T-cell (primary cell): ENCODE measurements at regions not wholly inside any gene's neighbourhood (a gene's known extent, or its start where the extent isn't known, plus 50 kb on each side); places are given as distances from the start of the nearest gene placed in this dataset.

Experiments used
- ATAC-seq, 4 experiments: fragments of 200-7000 bp in 3 of 4; fragments of 150-1000 bp in 1 of 4; cut with Tn5 transposase; replicated peaks in 1 of 4; 1 replicate in 3 of 4; 2 replicates in 1 of 4; pipeline ENCODE4 v1.10.0; 2021; ENCODE audit warnings: moderate library complexity in 3 of 4, mild to moderate bottlenecking in 2 of 4, moderate number of reproducible peaks in 1 of 4
- CTCF ChIA-PET, 2 donors: fragments of 300-600 bp; sonication (Branson Sonifier 250); formaldehyde crosslinking; loops; one replicate each; lab custom pipeline; 2022; ENCODE audit warnings: antibody characterized with exemption in 2 of 2; lab: Charles Lee
- POLR2A ChIA-PET, 2 donors: fragments of 300-600 bp; sonication (Branson Sonifier 250); formaldehyde crosslinking; loops; one replicate each; lab custom pipeline; 2022; ENCODE audit warnings: antibody characterized with exemption in 2 of 2; lab: Charles Lee
- DNase-seq, 35 experiments: peaks; one replicate each; pipeline versions ENCODE4 v3.0.0 to v3.0.0-alpha.2; 2013 to 2023
- H3K27ac ChIP-seq: one replicate; pipeline ENCODE4 v1.5.1; 2013; ENCODE audit warnings: low read length
- H3K27me3 ChIP-seq, 2 experiments: replicated peaks in 1 of 2; 1 replicate in 1 of 2; 2 replicates in 1 of 2; pipeline versions ENCODE4 v1.6.1 to v1.7.0; 2013; ENCODE audit warnings: low read length in 1 of 2, mixed read lengths in 1 of 2; ENCODE audit not compliant: control insufficient read depth in 2 of 2, insufficient read depth in 2 of 2; ENCODE audit errors: extremely low read depth in 1 of 2
- H3K36me3 ChIP-seq, 2 donors: 1 replicate in 1 of 2; 2 replicates in 1 of 2; pipeline versions ENCODE4 v1.6.1 to v1.7.0; 2013; ENCODE audit warnings: low read length in 1 of 2; ENCODE audit not compliant: control insufficient read depth in 2 of 2, insufficient read depth in 1 of 2; ENCODE audit errors: extremely low read depth in 1 of 2
- H3K4me1 ChIP-seq, 2 experiments: 1 replicate in 1 of 2; 2 replicates in 1 of 2; pipeline versions ENCODE4 v1.6.1 to v1.7.0; 2013; ENCODE audit warnings: low read length in 2 of 2, mixed read lengths in 1 of 2; ENCODE audit not compliant: insufficient read depth in 2 of 2, control insufficient read depth in 1 of 2; ENCODE audit errors: extremely low read depth in 1 of 2
- H3K4me3 ChIP-seq, 2 donors: 1 replicate in 1 of 2; 2 replicates in 1 of 2; pipeline versions ENCODE4 v1.5.1 to v1.7.0; 2013; ENCODE audit warnings: mild to moderate bottlenecking in 2 of 2, low read length in 1 of 2, moderate library complexity in 1 of 2; ENCODE audit not compliant: control insufficient read depth in 1 of 2; ENCODE audit errors: extremely low read depth in 1 of 2
- H3K9me3 ChIP-seq: 2 replicates; pipeline ENCODE4 v1.7.0; 2013
- H3K27ac Mint-ChIP-seq, 2 donors: one replicate each; pipeline ENCODE4 v1.8.0; 2020 to 2021; ENCODE audit warnings: mild to moderate bottlenecking in 2 of 2, mixed read lengths in 2 of 2
- H3K27me3 Mint-ChIP-seq, 2 donors: one replicate each; pipeline ENCODE4 v1.8.0; 2021 to 2022; ENCODE audit warnings: mixed read lengths in 2 of 2
- H3K36me3 Mint-ChIP-seq: one replicate; pipeline ENCODE4 v1.8.0; 2021; ENCODE audit warnings: mixed read lengths
- H3K4me1 Mint-ChIP-seq, 3 donors: one replicate each; pipeline ENCODE4 v1.8.0; 2020 to 2022; ENCODE audit warnings: mixed read lengths in 3 of 3, mild to moderate bottlenecking in 1 of 3
- H3K4me3 Mint-ChIP-seq, 3 donors: one replicate each; pipeline ENCODE4 v1.8.0; 2020 to 2022; ENCODE audit warnings: mild to moderate bottlenecking in 3 of 3, mixed read lengths in 3 of 3, moderate library complexity in 3 of 3
- H3K9me3 Mint-ChIP-seq, 3 donors: one replicate each; pipeline ENCODE4 v1.8.0; 2020 to 2022; ENCODE audit warnings: mixed read lengths in 3 of 3
- WGBS: methylation state at CpG from one replicate; pipeline ENCODE4 v1.1.5; 2013; ENCODE audit warnings: missing lambda C conversion rate; ENCODE audit not compliant: insufficient coverage; 5-methylcytosine and 5-hydroxymethylcytosine counted together

GRCh38 chr3:10669490-10670048 lies 146.5 kb upstream of the SLC6A11 start:
- DNase-seq (no peak), ATAC-seq (no peak)
- H3K27me3 Mint-ChIP-seq: peaks cover 15 to 26% of the 10 kb centered on the region in 2 donors
- Histone ChIP-seq H3K27me3 (peaks cover 0 to 31% of the 10 kb centered on the region in 2 experiments), H3K36me3 (no peaks in the 10 kb centered on the region), H3K9me3 (no peaks in the 10 kb centered on the region), H3K27ac (no peak overlapping the region), H3K4me3 (no peak overlapping the region), H3K4me1 (peaks cover 0 to 6% of the 10 kb centered on the region in 2 experiments)
- H3K9me3 Mint-ChIP-seq: no peaks in the 10 kb centered on the region
- ChIA-PET POLR2A (no interaction called here), CTCF (no interaction called here)
- no peak overlapping the region for H3K4me3 Mint-ChIP-seq
- peaks cover 8 to 12% (median 9%) of the 10 kb centered on the region in 3 donors for H3K4me1 Mint-ChIP-seq
- no peaks in the 10 kb centered on the region for H3K36me3 Mint-ChIP-seq
- no peak overlapping the region for H3K27ac Mint-ChIP-seq
- 92% methylated on average over 4 of the region's 6 CpGs for WGBS

GRCh38 chr3:10672422-10672821 lies 143.6 kb upstream of the SLC6A11 start:
- Mint-ChIP-seq H3K9me3 (no peaks in the 10 kb centered on the region), H3K36me3 (no peaks in the 10 kb centered on the region), H3K27me3 (peaks cover 11 to 14% of the 10 kb centered on the region in 2 donors), H3K4me3 (no peak overlapping the region), H3K27ac (no peak overlapping the region), H3K4me1 (peaks cover 0 to 5% (median 0%) of the 10 kb centered on the region in 3 donors)
- Histone ChIP-seq H3K27me3 (peaks cover 0 to 17% of the 10 kb centered on the region in 2 experiments), H3K4me1 (no peaks in the 10 kb centered on the region), H3K4me3 (no peak overlapping the region), H3K36me3 (no peaks in the 10 kb centered on the region), H3K27ac (no peak overlapping the region), H3K9me3 (no peaks in the 10 kb centered on the region)
- DNase-seq (no peak), ATAC-seq (no peak)
- WGBS: 95% methylated on average over 3 of the region's 5 CpGs
- ChIA-PET CTCF (no interaction called here), POLR2A (no interaction called here)

DNA sequence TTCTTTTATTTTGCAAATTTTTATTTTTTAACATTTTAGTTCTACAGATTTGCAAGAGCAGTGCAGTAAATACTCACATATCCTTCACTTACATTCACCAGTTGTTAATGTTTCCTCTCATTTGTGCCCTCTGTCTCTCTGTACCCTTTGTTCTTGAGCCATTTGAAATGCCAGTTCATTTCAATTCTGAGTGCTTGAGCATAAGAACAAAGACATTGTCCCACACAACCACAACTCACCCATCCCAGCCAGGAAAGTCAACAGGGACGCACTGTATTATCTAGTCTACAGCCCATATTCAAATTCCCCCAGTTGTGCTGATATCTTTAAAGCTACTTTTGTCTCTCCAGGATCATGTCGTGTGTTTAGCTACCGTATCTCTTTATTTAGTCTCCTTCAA lies 141.4 kb upstream of the SLC6A11 start:
- H3K27ac Mint-ChIP-seq: no peak overlapping the region
- peaks cover 0 to 5% (median 0%) of the 10 kb centered on the region in 3 donors for H3K4me1 Mint-ChIP-seq
- Histone ChIP-seq H3K9me3 (no peaks in the 10 kb centered on the region), H3K4me1 (no peaks in the 10 kb centered on the region), H3K4me3 (no peak overlapping the region), H3K27ac (no peak overlapping the region), H3K36me3 (no peaks in the 10 kb centered on the region), H3K27me3 (peaks cover 0 to 12% of the 10 kb centered on the region in 2 experiments)
- WGBS: no CpG with 5 or more reads among the region's 3 CpGs
- no peak for DNase-seq
- ATAC-seq: no peak
- CTCF ChIA-PET: interaction anchor here in 1 of 2 donors (1.4 kb wide), 1 partner anchor 9 kb away, joined by 3 read pairs; no protein-coding TSS in a partner anchor
- H3K9me3 Mint-ChIP-seq: no peaks in the 10 kb centered on the region
- POLR2A ChIA-PET: no interaction called here
- peaks cover 4 to 14% of the 10 kb centered on the region in 2 donors for H3K27me3 Mint-ChIP-seq
- no peaks in the 10 kb centered on the region for H3K36me3 Mint-ChIP-seq
- H3K4me3 Mint-ChIP-seq: no peak overlapping the region

GRCh38 chr3:10676905-10677304 lies 139.1 kb upstream of the SLC6A11 start:
- Mint-ChIP-seq H3K4me1 (peaks cover 0 to 5% (median 0%) of the 10 kb centered on the region in 3 donors), H3K4me3 (no peak overlapping the region), H3K9me3 (no peaks in the 10 kb centered on the region), H3K36me3 (no peaks in the 10 kb centered on the region), H3K27me3 (peaks cover 4 to 14% of the 10 kb centered on the region in 2 donors), H3K27ac (no peak overlapping the region)
- no peaks in the 10 kb centered on the region for H3K36me3 ChIP-seq
- ChIA-PET POLR2A (no interaction called here), CTCF (no interaction called here)
- H3K27me3 ChIP-seq: peaks cover 0 to 12% of the 10 kb centered on the region in 2 experiments
- no CpG with 5 or more reads among the region's 1 CpG for WGBS
- H3K4me1 ChIP-seq: no peaks in the 10 kb centered on the region
- DNase-seq (no peak), ATAC-seq (no peak)
- H3K27ac ChIP-seq: no peak overlapping the region
- no peaks in the 10 kb centered on the region for H3K9me3 ChIP-seq
- H3K4me3 ChIP-seq: no peak overlapping the region

GRCh38 chr3:10678796-10679376 lies 137.1 kb upstream of the SLC6A11 start:
- H3K9me3 Mint-ChIP-seq: no peaks in the 10 kb centered on the region

GRCh38 chr3:10680796-10681195 lies 135.2 kb upstream of the SLC6A11 start:
- H3K4me1 ChIP-seq: no peaks in the 10 kb centered on the region
- no peak for ATAC-seq
- CTCF ChIA-PET: no interaction called here
- no peak overlapping the region for H3K27ac Mint-ChIP-seq
- no peak overlapping the region for H3K4me3 Mint-ChIP-seq
- peaks cover 2 to 11% of the 10 kb centered on the region in 2 donors for H3K27me3 Mint-ChIP-seq
- no peak overlapping the region for H3K27ac ChIP-seq
- H3K4me1 Mint-ChIP-seq: no peaks in the 10 kb centered on the region
- DNase-seq: no peak
- H3K9me3 ChIP-seq: no peaks in the 10 kb centered on the region
- no peaks in the 10 kb centered on the region for H3K9me3 Mint-ChIP-seq
- H3K27me3 ChIP-seq: peaks cover 0 to 4% of the 10 kb centered on the region in 2 experiments
- H3K36me3 ChIP-seq: no peaks in the 10 kb centered on the region
- no peaks in the 10 kb centered on the region for H3K36me3 Mint-ChIP-seq
- no CpG with 5 or more reads among the region's 7 CpGs for WGBS
- H3K4me3 ChIP-seq: no peak overlapping the region
- POLR2A ChIA-PET: no interaction called here

More at GRCh38 chr3:10678796-10679376, 137.1 kb upstream of the SLC6A11 start:
- Mint-ChIP-seq H3K27ac (no peak overlapping the region), H3K27me3 (peaks cover 4 to 11% of the 10 kb centered on the region in 2 donors), H3K4me3 (no peak overlapping the region), H3K4me1 (peaks cover 0 to 2% (median 0%) of the 10 kb centered on the region in 3 donors), H3K36me3 (no peaks in the 10 kb centered on the region)
- no peak for DNase-seq
- POLR2A ChIA-PET: no interaction called here
- Histone ChIP-seq H3K36me3 (no peaks in the 10 kb centered on the region), H3K27me3 (peaks cover 0 to 8% of the 10 kb centered on the region in 2 experiments), H3K27ac (no peak overlapping the region), H3K9me3 (no peaks in the 10 kb centered on the region), H3K4me3 (no peak overlapping the region), H3K4me1 (no peaks in the 10 kb centered on the region)
- ATAC-seq: no peak
- CTCF ChIA-PET: no interaction called here
- no CpG with 5 or more reads among the region's 2 CpGs for whole genome bisulfite sequencing
